Esophagus squamous epithelium (tissue), 4 donors: ENCODE measurements at regions not wholly inside any gene's neighbourhood (a gene's known extent, or its start where the extent isn't known, plus 50 kb on each side); places are given as distances from the start of the nearest gene placed in this dataset.

Experiments
- POLR2A ChIP-seq, 4 donors: fragments of 450-650 bp; IDR thresholded peaks; one replicate each; pipeline ENCODE4 v1.6.1; 2017; ENCODE audit warnings: antibody characterized with exemption in 4 of 4, mild to moderate bottlenecking in 4 of 4, moderate library complexity in 3 of 4
- TF ChIP-seq, protein P1 (sequence below), 6 experiments: fragments of 450-650 bp in 4 of 6; fragments of 200-600 bp in 2 of 6; sonication (generic) in 2 of 6; IDR thresholded peaks; one replicate each; pipeline ENCODE4 v1.5.1; 2016 to 2019; ENCODE audit warnings: antibody characterized with exemption in 6 of 6, mild to moderate bottlenecking in 4 of 6, moderate library complexity in 4 of 6

DNA sequence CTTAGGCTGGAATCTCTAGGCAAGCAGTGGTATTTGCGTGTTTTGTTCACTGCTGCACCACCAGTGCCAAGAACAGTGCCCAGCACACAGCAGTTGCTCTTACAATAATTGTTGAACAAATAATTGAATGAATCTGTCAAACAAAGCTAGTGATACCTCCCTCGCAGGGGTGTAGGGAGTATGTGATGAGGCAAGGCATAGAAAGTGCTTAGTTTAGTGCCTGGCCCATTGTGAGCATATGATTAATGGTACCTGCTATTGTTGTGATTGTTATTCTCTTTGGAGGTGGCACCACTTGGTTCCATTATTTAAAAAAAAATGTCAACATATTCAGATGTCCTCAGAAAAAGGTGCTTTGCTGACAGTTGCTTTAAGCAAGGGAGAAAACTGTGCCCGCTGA lies 210.1 kb upstream of the TBX3 start:
- TF ChIP-seq, protein P1, sequence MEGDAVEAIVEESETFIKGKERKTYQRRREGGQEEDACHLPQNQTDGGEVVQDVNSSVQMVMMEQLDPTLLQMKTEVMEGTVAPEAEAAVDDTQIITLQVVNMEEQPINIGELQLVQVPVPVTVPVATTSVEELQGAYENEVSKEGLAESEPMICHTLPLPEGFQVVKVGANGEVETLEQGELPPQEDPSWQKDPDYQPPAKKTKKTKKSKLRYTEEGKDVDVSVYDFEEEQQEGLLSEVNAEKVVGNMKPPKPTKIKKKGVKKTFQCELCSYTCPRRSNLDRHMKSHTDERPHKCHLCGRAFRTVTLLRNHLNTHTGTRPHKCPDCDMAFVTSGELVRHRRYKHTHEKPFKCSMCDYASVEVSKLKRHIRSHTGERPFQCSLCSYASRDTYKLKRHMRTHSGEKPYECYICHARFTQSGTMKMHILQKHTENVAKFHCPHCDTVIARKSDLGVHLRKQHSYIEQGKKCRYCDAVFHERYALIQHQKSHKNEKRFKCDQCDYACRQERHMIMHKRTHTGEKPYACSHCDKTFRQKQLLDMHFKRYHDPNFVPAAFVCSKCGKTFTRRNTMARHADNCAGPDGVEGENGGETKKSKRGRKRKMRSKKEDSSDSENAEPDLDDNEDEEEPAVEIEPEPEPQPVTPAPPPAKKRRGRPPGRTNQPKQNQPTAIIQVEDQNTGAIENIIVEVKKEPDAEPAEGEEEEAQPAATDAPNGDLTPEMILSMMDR (IDR thresholded peaks at IDR 0.05): no peak
- TF ChIP-seq POLR2A (IDR thresholded peaks at IDR 0.05): no peak
